ENCODE measurements at regions not wholly inside any gene's neighbourhood (a gene's known extent, or its start where the extent isn't known, plus 50 kb on each side); places are given as distances from the start of the nearest gene placed in this dataset.

- DNase-seq: no peak
- intact Hi-C loops (cut with micrococcal nuclease): no loop called here
- no peak overlapping the region for H3K27ac Mint-ChIP-seq
- H3K4me3 Mint-ChIP-seq: no peak overlapping the region
- no peaks in the 10 kb centered on the region for H3K36me3 Mint-ChIP-seq (ENCODE audit: low read depth)
- H3K27me3 Mint-ChIP-seq: no peaks in the 10 kb centered on the region
- H3K4me1 Mint-ChIP-seq: no peaks in the 10 kb centered on the region
- H3K9me3 Mint-ChIP-seq: peaks cover 3% of the 10 kb centered on the region
Measured at GRCh38 chr12:114888928-114889584, 205.1 kb upstream of the TBX3 start.

GRCh38 chr12:114888448-114888847 is 204.5 kb upstream of the TBX3 start:
- Mint-ChIP-seq H3K36me3 (ENCODE audit: low read depth) (no peaks in the 10 kb centered on the region), H3K27me3 (no peaks in the 10 kb centered on the region), H3K9me3 (peaks cover 3% of the 10 kb centered on the region), H3K27ac (no peak overlapping the region), H3K4me1 (no peaks in the 10 kb centered on the region), H3K4me3 (no peak overlapping the region)
- DNase-seq: no peak
- intact Hi-C loops (cut with micrococcal nuclease): no loop called here

- no peak for DNase-seq
- Mint-ChIP-seq H3K27ac (no peak overlapping the region), H3K36me3 (ENCODE audit: low read depth) (no peaks in the 10 kb centered on the region), H3K27me3 (no peaks in the 10 kb centered on the region), H3K9me3 (peaks cover 3% of the 10 kb centered on the region), H3K4me1 (no peaks in the 10 kb centered on the region), H3K4me3 (no peak overlapping the region)
- intact Hi-C loops (cut with micrococcal nuclease): no loop called here
Measured at GRCh38 chr12:114885501-114885900, 201.5 kb upstream of the TBX3 start.

DNA sequence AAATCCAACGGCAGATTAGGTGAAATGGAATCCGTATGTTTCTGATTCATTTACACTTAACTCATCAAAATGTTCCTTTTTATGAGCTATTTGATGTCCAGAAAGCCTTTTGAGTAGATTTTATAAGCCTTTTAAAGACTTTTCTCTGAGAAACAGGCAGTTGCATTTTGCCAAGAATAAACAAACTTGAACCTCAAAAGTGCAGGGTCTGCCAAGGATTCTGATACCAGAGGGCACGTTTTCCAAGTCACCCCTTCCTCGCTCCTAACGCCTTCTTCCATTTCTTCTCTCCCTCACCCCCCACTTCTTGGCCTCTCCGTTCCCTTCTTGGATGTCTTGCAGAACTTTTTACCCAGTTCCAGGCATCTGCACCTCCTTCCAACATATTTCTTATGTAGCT is 200.6 kb upstream of the TBX3 start:
- Mint-ChIP-seq H3K27ac (no peak overlapping the region), H3K4me3 (no peak overlapping the region), H3K27me3 (no peaks in the 10 kb centered on the region), H3K9me3 (peaks cover 3% of the 10 kb centered on the region), H3K4me1 (no peaks in the 10 kb centered on the region), H3K36me3 (ENCODE audit: low read depth) (no peaks in the 10 kb centered on the region)
- intact Hi-C loops (cut with micrococcal nuclease): no loop called here
- no peak for DNase-seq

DNA sequence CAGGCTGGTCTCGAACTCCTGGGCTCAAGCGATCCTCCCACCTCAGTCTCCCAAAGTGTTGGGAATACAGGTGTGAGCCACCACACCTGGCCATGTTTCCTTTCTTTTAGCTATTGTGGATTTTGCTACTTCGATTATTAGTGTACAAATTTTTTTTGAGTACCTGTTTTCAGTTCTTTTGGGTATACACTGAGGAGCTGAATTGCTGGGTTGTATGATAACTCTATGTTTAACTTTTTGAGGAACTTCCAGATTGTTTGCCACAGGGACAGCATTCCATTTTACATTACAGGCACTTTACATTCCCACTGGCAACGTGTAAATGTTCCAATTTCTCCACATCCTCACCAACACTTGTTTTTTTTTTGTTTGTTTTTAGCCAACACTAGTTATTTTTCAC is 198.1 kb upstream of the TBX3 start:
- Mint-ChIP-seq H3K27ac (no peak overlapping the region), H3K27me3 (no peaks in the 10 kb centered on the region), H3K36me3 (ENCODE audit: low read depth) (no peaks in the 10 kb centered on the region), H3K4me3 (no peak overlapping the region), H3K4me1 (no peaks in the 10 kb centered on the region), H3K9me3 (peaks cover 3% of the 10 kb centered on the region)
- no peak for DNase-seq
- intact Hi-C loops (cut with micrococcal nuclease): no loop called here

- Mint-ChIP-seq H3K27ac (no peak overlapping the region), H3K4me3 (no peak overlapping the region), H3K4me1 (no peaks in the 10 kb centered on the region), H3K36me3 (ENCODE audit: low read depth) (no peaks in the 10 kb centered on the region), H3K9me3 (no peaks in the 10 kb centered on the region), H3K27me3 (no peaks in the 10 kb centered on the region)
- DNase-seq: no peak
- intact Hi-C loops (cut with micrococcal nuclease): no loop called here
Measured at GRCh38 chr12:114879354-114879753, 195.4 kb upstream of the TBX3 start.

- Mint-ChIP-seq H3K27me3 (no peaks in the 10 kb centered on the region), H3K27ac (no peak overlapping the region), H3K36me3 (ENCODE audit: low read depth) (no peaks in the 10 kb centered on the region), H3K4me3 (no peak overlapping the region), H3K9me3 (no peaks in the 10 kb centered on the region), H3K4me1 (no peaks in the 10 kb centered on the region)
- no peak for DNase-seq
- intact Hi-C loops (cut with micrococcal nuclease): no loop called here
Measured at GRCh38 chr12:114878781-114879180, 194.8 kb upstream of the TBX3 start.

DNA sequence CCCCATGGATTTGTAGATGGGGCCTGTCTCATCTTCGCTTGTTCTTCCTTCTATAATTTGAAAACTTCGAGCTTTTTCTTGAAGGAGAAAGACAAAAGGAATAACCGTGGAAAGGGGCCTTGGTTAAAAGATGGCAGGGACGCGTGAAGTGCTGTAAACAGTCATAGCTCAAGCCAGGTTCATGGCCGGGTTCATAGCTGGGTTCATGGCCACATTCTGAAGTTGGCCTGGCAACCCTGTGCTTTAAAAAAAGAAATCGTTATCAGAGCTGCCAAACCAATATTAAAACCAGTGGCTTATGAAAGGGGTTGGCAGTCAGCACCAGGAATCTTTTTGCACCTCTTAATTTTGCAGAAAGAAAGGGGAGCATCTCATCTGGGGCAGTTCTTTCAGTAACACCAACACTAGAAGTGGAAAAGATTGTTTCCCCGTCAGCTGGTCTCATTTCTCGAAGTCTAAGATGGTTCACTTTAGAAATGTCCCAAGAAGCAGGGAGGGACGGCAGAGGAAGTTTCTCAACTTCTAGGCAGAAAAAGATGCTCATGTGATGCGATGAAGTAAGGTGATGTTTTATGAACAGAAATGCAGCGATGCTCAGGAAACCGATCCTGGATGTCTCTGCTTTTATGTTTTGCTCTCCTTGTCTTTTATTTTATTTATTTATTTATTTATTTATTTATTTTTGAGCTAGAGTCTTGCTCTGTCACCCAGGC is 193.1 kb upstream of the TBX3 start:
- no peaks in the 10 kb centered on the region for H3K4me1 Mint-ChIP-seq
- intact Hi-C loops (cut with micrococcal nuclease): no loop called here
- H3K27me3 Mint-ChIP-seq: no peaks in the 10 kb centered on the region
- DNase-seq: no peak
- H3K9me3 Mint-ChIP-seq: no peaks in the 10 kb centered on the region
- no peak overlapping the region for H3K27ac Mint-ChIP-seq
- no peaks in the 10 kb centered on the region for H3K36me3 Mint-ChIP-seq (ENCODE audit: low read depth)
- no peak overlapping the region for H3K4me3 Mint-ChIP-seq

DNA sequence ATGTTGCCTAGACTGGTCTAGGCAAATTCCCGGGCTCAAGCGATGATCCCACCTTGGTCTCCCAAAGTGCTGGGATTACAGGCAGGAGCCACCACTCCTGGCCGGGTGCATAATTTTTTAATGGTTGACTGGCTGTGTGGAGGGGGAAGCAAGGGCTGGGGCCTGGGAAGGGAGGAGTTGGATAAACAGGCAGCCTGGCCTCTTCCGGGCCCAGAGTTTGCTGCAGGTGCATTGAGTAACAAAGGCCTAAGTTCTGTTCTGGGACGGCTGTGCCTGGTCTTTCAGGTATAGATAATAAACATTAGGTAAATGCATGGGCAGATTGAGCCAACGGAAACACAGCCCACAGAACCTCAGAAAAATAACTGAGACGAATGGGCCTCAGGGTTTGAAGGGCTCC is 191.3 kb upstream of the TBX3 start:
- intact Hi-C loops (cut with micrococcal nuclease): no loop called here
- Mint-ChIP-seq H3K27ac (no peak overlapping the region), H3K4me1 (no peaks in the 10 kb centered on the region), H3K4me3 (no peak overlapping the region), H3K36me3 (ENCODE audit: low read depth) (no peaks in the 10 kb centered on the region), H3K9me3 (no peaks in the 10 kb centered on the region), H3K27me3 (no peaks in the 10 kb centered on the region)
- no peak for DNase-seq

DNA sequence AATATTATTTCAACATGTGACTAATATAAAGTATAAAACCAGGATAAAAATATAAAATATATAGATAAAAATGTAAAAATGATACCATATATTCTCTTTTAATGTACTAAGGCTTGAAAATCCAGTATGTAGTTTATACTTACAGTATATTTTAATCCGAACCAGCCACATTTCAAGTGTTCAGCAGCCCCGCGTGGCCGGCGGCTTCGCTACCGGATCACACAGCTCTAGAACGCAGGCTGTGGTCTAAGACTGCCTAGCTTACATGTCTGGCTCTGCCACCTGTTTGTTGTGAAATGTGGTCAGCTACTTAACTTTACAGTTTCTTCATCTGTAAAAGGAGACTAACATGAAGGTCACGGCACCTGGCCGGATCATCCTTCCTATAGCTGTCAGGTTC is 189.7 kb upstream of the TBX3 start:
- intact Hi-C loops (cut with micrococcal nuclease): no loop called here
- H3K9me3 Mint-ChIP-seq: no peaks in the 10 kb centered on the region
- no peak for DNase-seq
- H3K4me1 Mint-ChIP-seq: no peaks in the 10 kb centered on the region
- no peak overlapping the region for H3K27ac Mint-ChIP-seq
- H3K36me3 Mint-ChIP-seq (ENCODE audit: low read depth): no peaks in the 10 kb centered on the region
- H3K4me3 Mint-ChIP-seq: no peak overlapping the region
- H3K27me3 Mint-ChIP-seq: no peaks in the 10 kb centered on the region

DNA sequence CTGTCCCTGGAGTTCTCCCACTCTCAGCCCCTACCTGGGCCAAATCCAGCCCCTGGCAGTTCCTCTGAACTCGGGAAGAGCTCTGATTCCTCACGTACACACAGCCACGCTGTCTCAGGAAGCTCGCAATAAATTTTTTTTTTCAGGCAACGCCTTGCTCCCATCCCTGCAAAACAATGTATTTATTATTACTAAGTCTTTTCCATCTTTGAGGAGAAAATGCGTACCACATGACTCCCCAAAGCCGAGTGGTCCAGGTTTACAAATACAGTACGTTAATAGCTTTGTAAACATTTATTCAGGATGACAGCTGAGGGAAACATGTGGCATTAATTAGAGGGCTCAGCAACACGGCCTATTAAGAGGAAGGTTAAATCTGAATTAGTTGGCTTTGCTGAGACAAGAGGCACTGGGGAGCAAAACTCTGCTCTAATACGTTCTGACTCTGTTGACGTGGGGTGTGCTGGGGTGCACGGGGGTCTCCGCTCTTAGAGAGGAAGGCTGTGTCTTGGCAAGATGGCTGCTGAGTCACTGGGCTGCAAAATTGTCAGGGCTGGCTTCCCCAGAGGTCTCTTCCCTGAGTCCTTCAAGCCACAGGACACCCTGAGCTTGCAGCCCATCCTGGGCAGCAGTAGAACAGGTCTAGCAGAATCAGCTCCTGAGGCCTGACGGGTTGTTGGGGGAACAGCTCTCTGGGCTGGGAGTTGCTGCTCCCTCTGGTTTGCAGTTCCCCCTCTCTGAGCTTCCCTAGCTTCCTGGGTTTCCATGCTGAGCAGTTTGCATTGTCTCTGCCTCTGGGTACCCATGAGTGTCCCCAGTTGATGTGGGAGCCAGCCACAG is 185.2 kb upstream of the TBX3 start:
- no peak overlapping the region for H3K4me3 Mint-ChIP-seq
- DNase-seq: no peak
- no peaks in the 10 kb centered on the region for H3K9me3 Mint-ChIP-seq
- intact Hi-C loops (cut with micrococcal nuclease): no loop called here
- no peaks in the 10 kb centered on the region for H3K27me3 Mint-ChIP-seq
- no peaks in the 10 kb centered on the region for H3K4me1 Mint-ChIP-seq
- H3K36me3 Mint-ChIP-seq (ENCODE audit: low read depth): no peaks in the 10 kb centered on the region
- H3K27ac Mint-ChIP-seq: no peak overlapping the region

GRCh38 chr12:114866331-114866730 is 182.4 kb upstream of the TBX3 start:
- intact Hi-C loops (cut with micrococcal nuclease): no loop called here
- Mint-ChIP-seq H3K27me3 (no peaks in the 10 kb centered on the region), H3K36me3 (ENCODE audit: low read depth) (no peaks in the 10 kb centered on the region), H3K27ac (no peak overlapping the region), H3K9me3 (no peaks in the 10 kb centered on the region), H3K4me1 (no peaks in the 10 kb centered on the region), H3K4me3 (no peak overlapping the region)
- no peak for DNase-seq

DNA sequence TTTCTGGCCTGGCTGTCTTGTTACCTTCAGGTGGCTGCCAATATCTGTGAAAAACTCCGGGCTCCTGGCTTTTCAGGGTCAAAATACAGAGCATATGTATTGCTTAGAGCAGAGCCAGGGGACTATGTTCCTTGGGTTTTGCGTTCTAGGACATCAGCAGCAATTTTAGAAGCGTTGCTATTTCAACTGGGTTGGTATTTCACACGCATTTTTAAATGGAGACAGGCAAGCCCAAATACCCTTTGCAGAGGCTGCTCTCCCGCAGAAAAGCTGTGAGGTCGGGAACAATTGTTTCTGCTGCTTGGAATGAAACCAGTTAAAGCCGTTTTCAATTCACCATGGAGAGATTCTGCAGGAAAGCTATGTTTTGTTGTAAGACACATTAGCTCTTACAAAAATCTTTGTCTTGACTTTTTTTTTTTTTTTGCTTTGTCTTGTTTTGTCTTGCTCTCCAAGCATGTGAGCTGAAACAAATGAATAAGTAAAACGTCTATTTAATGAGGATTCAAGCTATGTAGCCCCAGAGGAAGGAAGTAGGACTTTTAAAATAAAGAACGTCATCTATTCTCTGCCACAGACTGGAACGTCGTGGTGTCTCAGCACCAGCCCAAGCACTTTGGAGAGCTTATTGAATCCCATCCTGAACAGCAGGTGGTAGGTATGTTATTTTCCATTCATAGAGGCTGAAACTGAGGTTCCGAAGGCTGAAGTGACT is 181.0 kb upstream of the TBX3 start:
- Mint-ChIP-seq H3K27me3 (no peaks in the 10 kb centered on the region), H3K27ac (no peak overlapping the region), H3K4me3 (no peak overlapping the region), H3K36me3 (ENCODE audit: low read depth) (no peaks in the 10 kb centered on the region), H3K9me3 (no peaks in the 10 kb centered on the region), H3K4me1 (no peaks in the 10 kb centered on the region)
- no peak for DNase-seq
- intact Hi-C loops (cut with micrococcal nuclease): no loop called here

DNA sequence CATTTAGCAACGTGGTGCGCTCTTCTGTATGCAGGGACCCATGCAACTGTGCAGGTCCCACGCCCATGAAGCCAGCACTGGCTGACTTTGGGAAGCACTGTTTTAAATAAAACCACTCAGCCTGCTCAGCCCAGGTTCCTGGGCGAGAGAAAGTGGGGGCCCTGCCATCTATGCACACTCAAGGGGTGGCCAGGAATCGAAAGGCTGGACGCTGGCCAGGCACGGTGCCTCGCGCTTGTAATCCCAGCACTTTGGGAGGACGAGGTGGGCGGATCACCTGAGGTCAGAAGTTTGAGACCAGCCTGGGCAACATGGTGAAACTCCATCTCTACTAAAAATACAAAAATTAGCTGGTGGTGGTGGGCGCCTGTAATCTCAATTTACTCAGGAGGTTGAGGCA is 179.9 kb upstream of the TBX3 start:
- no peak overlapping the region for H3K4me3 Mint-ChIP-seq
- intact Hi-C loops (cut with micrococcal nuclease): no loop called here
- H3K9me3 Mint-ChIP-seq: no peaks in the 10 kb centered on the region
- DNase-seq: no peak
- no peak overlapping the region for H3K27ac Mint-ChIP-seq
- H3K27me3 Mint-ChIP-seq: no peaks in the 10 kb centered on the region
- H3K36me3 Mint-ChIP-seq (ENCODE audit: low read depth): no peaks in the 10 kb centered on the region
- H3K4me1 Mint-ChIP-seq: no peaks in the 10 kb centered on the region

Data from activated CD4-positive, alpha-beta T cell treated with anti-CD3 and anti-CD28 coated beads, Interleukin-2, amount 10 ng/mL, durations not matched to agents 24 days and 14 days (primary cell).